ENCODE measurements at regions not wholly inside any gene's neighbourhood (a gene's known extent, or its start where the extent isn't known, plus 50 kb on each side); places are given as distances from the start of the nearest gene placed in this dataset.

- H3K56ac ChIP-seq (ENCODE audit: low read length): peak overlapping the region; percentile 31
- no peaks in the 10 kb centered on the region for H3K27me3 ChIP-seq (ENCODE audit: insufficient read depth, low read length, poor library complexity)
- DNase-seq: peak; percentile 84
- no CpG with 5 or more reads among the region's 8 CpGs for WGBS (ENCODE audit: extremely low coverage, insufficient coverage, low lambda C conversion rate)
- no peak overlapping the region for H3K4me3 ChIP-seq (ENCODE audit: low read length)
- H3K36me3 ChIP-seq (ENCODE audit: control insufficient read depth, insufficient read depth, low read length): no peaks in the 10 kb centered on the region
- H3K4me2 ChIP-seq (ENCODE audit: low read length): no peak overlapping the region
- H3K18ac ChIP-seq (ENCODE audit: low read length): peak overlapping the region; percentile 19
- no peak overlapping the region for H3K4ac ChIP-seq (ENCODE audit: low read depth, low read length)
- no peak overlapping the region for H2BK15ac ChIP-seq (replicated peaks; ENCODE audit: low read depth)
- H4K8ac ChIP-seq (ENCODE audit: low read depth, low read length): no peak overlapping the region
- no peak overlapping the region for H4K5ac ChIP-seq (ENCODE audit: low read length)
- no peaks in the 10 kb centered on the region for H3K79me1 ChIP-seq (ENCODE audit: low read length)
- H3K4me1 ChIP-seq (ENCODE audit: control insufficient read depth, low read depth, low read length): peaks cover 10% of the 10 kb centered on the region
- H2BK120ac ChIP-seq (ENCODE audit: low read depth, low read length): no peak overlapping the region
- H3K9ac ChIP-seq (ENCODE audit: low read length): no peak overlapping the region
- no peak overlapping the region for H2BK5ac ChIP-seq (ENCODE audit: low read length)
- no peak overlapping the region for H3K23ac ChIP-seq (ENCODE audit: low read length)
- no peak overlapping the region for H2AK5ac ChIP-seq (ENCODE audit: low read length)
- H3K79me2 ChIP-seq (ENCODE audit: control insufficient read depth, insufficient read depth, low read length): no peaks in the 10 kb centered on the region
- H3K27ac ChIP-seq (ENCODE audit: low read depth, low read length): peak overlapping the region; percentile 53
Measured at GRCh38 chr1:229027622-229028182, 243.2 kb upstream of the RAB4A start.

DNA sequence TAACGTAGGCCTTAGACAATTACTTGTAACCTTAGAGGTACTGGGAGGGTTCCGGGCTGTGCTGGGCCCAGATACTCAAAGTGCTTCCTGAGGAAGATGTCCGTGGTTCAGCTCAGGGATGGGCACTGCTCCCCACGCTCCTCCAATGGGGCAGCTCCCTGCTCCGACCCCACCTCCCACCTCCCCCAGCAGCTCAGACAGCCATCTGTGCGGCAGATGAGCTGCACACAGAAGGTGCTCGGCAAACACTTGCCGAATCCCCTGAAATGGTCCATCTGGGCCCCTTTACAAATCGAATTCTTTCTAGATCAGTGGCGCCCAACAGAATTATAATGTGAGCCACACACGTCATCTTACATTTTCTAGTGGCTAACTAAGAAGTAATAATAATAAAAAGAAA lies 242.4 kb upstream of the RAB4A start:
- DNase-seq: no peak
- H3K79me1 ChIP-seq (ENCODE audit: low read length): no peaks in the 10 kb centered on the region
- H3K27me3 ChIP-seq (ENCODE audit: insufficient read depth, low read length, poor library complexity): no peaks in the 10 kb centered on the region
- H3K23ac ChIP-seq (ENCODE audit: low read length): no peak overlapping the region
- H4K5ac ChIP-seq (ENCODE audit: low read length): no peak overlapping the region
- no peak overlapping the region for H3K4me2 ChIP-seq (ENCODE audit: low read length)
- no peak overlapping the region for H4K8ac ChIP-seq (ENCODE audit: low read depth, low read length)
- H3K18ac ChIP-seq (ENCODE audit: low read length): no peak overlapping the region
- H2AK5ac ChIP-seq (ENCODE audit: low read length): no peak overlapping the region
- peak overlapping the region; percentile 9 for H3K56ac ChIP-seq (ENCODE audit: low read length)
- no peak overlapping the region for H2BK120ac ChIP-seq (ENCODE audit: low read depth, low read length)
- peaks cover 10% of the 10 kb centered on the region for H3K4me1 ChIP-seq (ENCODE audit: control insufficient read depth, low read depth, low read length)
- no peaks in the 10 kb centered on the region for H3K79me2 ChIP-seq (ENCODE audit: control insufficient read depth, insufficient read depth, low read length)
- no peak overlapping the region for H3K27ac ChIP-seq (ENCODE audit: low read depth, low read length)
- H3K4ac ChIP-seq (ENCODE audit: low read depth, low read length): no peak overlapping the region
- H3K9ac ChIP-seq (ENCODE audit: low read length): no peak overlapping the region
- WGBS (ENCODE audit: extremely low coverage, insufficient coverage, low lambda C conversion rate): no CpG with 5 or more reads among the region's 11 CpGs
- H3K36me3 ChIP-seq (ENCODE audit: control insufficient read depth, insufficient read depth, low read length): no peaks in the 10 kb centered on the region
- H2BK5ac ChIP-seq (ENCODE audit: low read length): no peak overlapping the region
- no peak overlapping the region for H2BK15ac ChIP-seq (replicated peaks; ENCODE audit: low read depth)
- no peak overlapping the region for H3K4me3 ChIP-seq (ENCODE audit: low read length)

DNA sequence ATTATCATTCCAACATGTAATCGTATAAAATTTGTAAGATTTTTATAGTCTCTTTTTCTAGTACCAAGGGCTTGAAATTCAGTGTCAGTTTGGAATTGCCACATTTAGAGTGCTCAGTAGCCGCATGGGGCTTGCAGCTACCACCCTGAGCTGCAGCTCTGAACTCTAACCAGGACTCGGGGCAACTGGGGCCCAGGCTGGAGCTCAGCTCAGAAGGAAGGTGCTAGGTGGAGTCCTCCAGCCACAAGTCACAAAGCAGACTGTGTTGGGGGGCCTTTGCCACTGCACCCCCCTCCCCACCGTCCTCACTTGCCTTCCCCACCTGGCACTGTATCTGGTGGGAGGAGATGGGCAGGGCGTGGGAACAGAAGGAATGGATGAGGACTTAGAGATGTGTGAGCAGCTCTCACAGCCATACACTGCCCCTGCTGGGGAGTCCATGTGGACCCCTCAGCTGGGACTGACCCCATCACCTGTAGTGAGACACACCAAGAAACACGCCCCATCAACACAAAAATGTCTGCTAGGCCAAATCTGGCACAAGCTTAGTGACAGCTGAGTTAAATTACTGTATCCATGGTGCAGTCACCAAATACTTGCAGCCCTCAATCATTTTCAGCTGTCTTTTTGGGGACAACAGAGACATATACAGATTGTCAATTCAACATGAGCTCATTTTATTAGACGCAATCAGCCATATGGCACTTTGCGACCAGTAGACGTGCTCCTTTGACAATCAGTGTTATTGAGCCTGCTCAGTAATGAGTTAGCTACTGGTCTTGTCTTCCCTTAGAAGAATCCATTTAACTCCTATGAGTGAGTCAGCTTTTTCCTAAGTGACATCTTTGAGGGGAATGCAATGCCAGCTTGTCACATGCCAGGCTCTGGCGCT lies 241.7 kb upstream of the RAB4A start:
- H3K27ac ChIP-seq (ENCODE audit: low read depth, low read length): no peak overlapping the region
- H4K5ac ChIP-seq (ENCODE audit: low read length): no peak overlapping the region
- H3K79me2 ChIP-seq (ENCODE audit: control insufficient read depth, insufficient read depth, low read length): no peaks in the 10 kb centered on the region
- WGBS (ENCODE audit: extremely low coverage, insufficient coverage, low lambda C conversion rate): no CpG with 5 or more reads among the region's 10 CpGs
- no peak overlapping the region for H3K56ac ChIP-seq (ENCODE audit: low read length)
- H3K36me3 ChIP-seq (ENCODE audit: control insufficient read depth, insufficient read depth, low read length): no peaks in the 10 kb centered on the region
- no peak overlapping the region for H2BK120ac ChIP-seq (ENCODE audit: low read depth, low read length)
- no peaks in the 10 kb centered on the region for H3K27me3 ChIP-seq (ENCODE audit: insufficient read depth, low read length, poor library complexity)
- H3K4me1 ChIP-seq (ENCODE audit: control insufficient read depth, low read depth, low read length): peaks cover 10% of the 10 kb centered on the region
- H2AK5ac ChIP-seq (ENCODE audit: low read length): no peak overlapping the region
- H3K4me2 ChIP-seq (ENCODE audit: low read length): no peak overlapping the region
- H2BK15ac ChIP-seq (replicated peaks; ENCODE audit: low read depth): no peak overlapping the region
- H3K18ac ChIP-seq (ENCODE audit: low read length): peak overlapping the region; percentile 56
- no peaks in the 10 kb centered on the region for H3K79me1 ChIP-seq (ENCODE audit: low read length)
- H3K9ac ChIP-seq (ENCODE audit: low read length): no peak overlapping the region
- H3K23ac ChIP-seq (ENCODE audit: low read length): no peak overlapping the region
- H3K4me3 ChIP-seq (ENCODE audit: low read length): no peak overlapping the region
- DNase-seq: peak; percentile 26
- H4K8ac ChIP-seq (ENCODE audit: low read depth, low read length): no peak overlapping the region
- no peak overlapping the region for H2BK5ac ChIP-seq (ENCODE audit: low read length)
- H3K4ac ChIP-seq (ENCODE audit: low read depth, low read length): no peak overlapping the region

DNA sequence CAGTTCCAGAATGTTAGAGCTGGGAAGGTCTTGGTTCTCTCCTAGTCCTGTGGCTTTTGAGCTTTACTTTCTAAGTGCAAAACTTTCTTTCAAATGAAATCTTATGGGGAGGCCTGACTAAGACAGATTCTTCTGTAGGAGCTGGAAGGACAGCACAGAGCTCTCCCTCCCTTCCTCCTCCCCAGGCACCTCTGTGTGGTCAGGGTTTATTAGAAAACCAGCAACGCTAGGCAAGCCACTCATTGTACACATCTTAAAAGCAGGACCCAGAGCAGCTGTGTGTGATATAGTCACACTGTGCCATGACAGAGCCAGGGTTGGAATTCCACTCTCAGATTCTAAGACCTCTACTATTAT lies 241.1 kb upstream of the RAB4A start:
- H2BK15ac ChIP-seq (replicated peaks; ENCODE audit: low read depth): no peak overlapping the region
- no peaks in the 10 kb centered on the region for H3K79me1 ChIP-seq (ENCODE audit: low read length)
- H3K36me3 ChIP-seq (ENCODE audit: control insufficient read depth, insufficient read depth, low read length): no peaks in the 10 kb centered on the region
- DNase-seq: no peak
- H3K27ac ChIP-seq (ENCODE audit: low read depth, low read length): no peak overlapping the region
- H2AK5ac ChIP-seq (ENCODE audit: low read length): no peak overlapping the region
- no peak overlapping the region for H3K9ac ChIP-seq (ENCODE audit: low read length)
- no CpG with 5 or more reads among the region's 1 CpG for WGBS (ENCODE audit: extremely low coverage, insufficient coverage, low lambda C conversion rate)
- H4K5ac ChIP-seq (ENCODE audit: low read length): no peak overlapping the region
- H3K18ac ChIP-seq (ENCODE audit: low read length): peak overlapping the region; percentile 56
- H3K4me3 ChIP-seq (ENCODE audit: low read length): no peak overlapping the region
- no peaks in the 10 kb centered on the region for H3K27me3 ChIP-seq (ENCODE audit: insufficient read depth, low read length, poor library complexity)
- H3K4me1 ChIP-seq (ENCODE audit: control insufficient read depth, low read depth, low read length): peaks cover 10% of the 10 kb centered on the region
- H2BK120ac ChIP-seq (ENCODE audit: low read depth, low read length): no peak overlapping the region
- no peak overlapping the region for H3K4me2 ChIP-seq (ENCODE audit: low read length)
- H2BK5ac ChIP-seq (ENCODE audit: low read length): no peak overlapping the region
- no peak overlapping the region for H4K8ac ChIP-seq (ENCODE audit: low read depth, low read length)
- no peak overlapping the region for H3K23ac ChIP-seq (ENCODE audit: low read length)
- H3K79me2 ChIP-seq (ENCODE audit: control insufficient read depth, insufficient read depth, low read length): no peaks in the 10 kb centered on the region
- no peak overlapping the region for H3K4ac ChIP-seq (ENCODE audit: low read depth, low read length)
- no peak overlapping the region for H3K56ac ChIP-seq (ENCODE audit: low read length)

- H3K4me2 ChIP-seq (ENCODE audit: low read length): no peak overlapping the region
- no peak overlapping the region for H3K23ac ChIP-seq (ENCODE audit: low read length)
- H4K8ac ChIP-seq (ENCODE audit: low read depth, low read length): no peak overlapping the region
- no peak overlapping the region for H3K4me3 ChIP-seq (ENCODE audit: low read length)
- H3K36me3 ChIP-seq (ENCODE audit: control insufficient read depth, insufficient read depth, low read length): no peaks in the 10 kb centered on the region
- no CpG with 5 or more reads among the region's 3 CpGs for WGBS (ENCODE audit: extremely low coverage, insufficient coverage, low lambda C conversion rate)
- H4K5ac ChIP-seq (ENCODE audit: low read length): no peak overlapping the region
- H3K9ac ChIP-seq (ENCODE audit: low read length): no peak overlapping the region
- H3K4ac ChIP-seq (ENCODE audit: low read depth, low read length): no peak overlapping the region
- DNase-seq: peak; percentile 57
- no peaks in the 10 kb centered on the region for H3K27me3 ChIP-seq (ENCODE audit: insufficient read depth, low read length, poor library complexity)
- H2BK15ac ChIP-seq (replicated peaks; ENCODE audit: low read depth): no peak overlapping the region
- H3K27ac ChIP-seq (ENCODE audit: low read depth, low read length): no peak overlapping the region
- H3K4me1 ChIP-seq (ENCODE audit: control insufficient read depth, low read depth, low read length): peaks cover 8% of the 10 kb centered on the region
- H3K79me1 ChIP-seq (ENCODE audit: low read length): no peaks in the 10 kb centered on the region
- H3K79me2 ChIP-seq (ENCODE audit: control insufficient read depth, insufficient read depth, low read length): no peaks in the 10 kb centered on the region
- no peak overlapping the region for H2BK120ac ChIP-seq (ENCODE audit: low read depth, low read length)
- H3K18ac ChIP-seq (ENCODE audit: low read length): no peak overlapping the region
- no peak overlapping the region for H3K56ac ChIP-seq (ENCODE audit: low read length)
- H2AK5ac ChIP-seq (ENCODE audit: low read length): no peak overlapping the region
- no peak overlapping the region for H2BK5ac ChIP-seq (ENCODE audit: low read length)
Measured at GRCh38 chr1:229030630-229031029, 240.3 kb upstream of the RAB4A start.

All from mesendoderm (in vitro differentiated cells).